GM19463 (cell line): ENCODE measurements at regions not wholly inside any gene's neighbourhood (a gene's known extent, or its start where the extent isn't known, plus 50 kb on each side); places are given as distances from the start of the nearest gene placed in this dataset.
"Not testable (repeated sequence)": the region's sequence is repeated elsewhere in the genome, so short reads cannot be mapped to it uniquely, and the experiment has no call there.

Experiments used
- ATAC-seq: cut with Tn5 transposase; IDR thresholded peaks from one replicate; pipeline ENCODE4 v1.9.1; 2021; ENCODE audit warnings: mild to moderate bottlenecking, moderate library complexity; ENCODE audit not compliant: unreplicated experiment

- ATAC-seq: no peak
Observed at GRCh38 chr3:110293660-110294059, 778.0 kb upstream of the NECTIN3 start.

GRCh38 chr3:110296885-110297284, 774.7 kb upstream of the NECTIN3 start:
- ATAC-seq: no peak

- ATAC-seq: no peak
Observed at GRCh38 chr3:110301781-110302180, 769.8 kb upstream of the NECTIN3 start.

GRCh38 chr3:110307065-110307809, 764.4 kb upstream of the NECTIN3 start:
- ATAC-seq: no peak

GRCh38 chr3:110311541-110311940, 760.1 kb upstream of the NECTIN3 start:
- no peak for ATAC-seq

GRCh38 chr3:110314512-110315114, 757.0 kb upstream of the NECTIN3 start:
- peak; percentile 92 for ATAC-seq

GRCh38 chr3:110318108-110318507, 753.5 kb upstream of the NECTIN3 start:
- no peak for ATAC-seq

- ATAC-seq: no peak
Observed at GRCh38 chr3:110323349-110323748, 748.3 kb upstream of the NECTIN3 start.

GRCh38 chr3:110324171-110324705, 747.4 kb upstream of the NECTIN3 start:
- no peak for ATAC-seq

GRCh38 chr3:110327870-110328269, 743.7 kb upstream of the NECTIN3 start:
- ATAC-seq: no peak

- ATAC-seq: not testable (repeated sequence)
Observed at GRCh38 chr3:110331562-110331961, 740.1 kb upstream of the NECTIN3 start.

- ATAC-seq: no peak
Observed at GRCh38 chr3:110332629-110333028, 739.0 kb upstream of the NECTIN3 start.

- ATAC-seq: no peak
Observed at GRCh38 chr3:110341047-110341446, 730.6 kb upstream of the NECTIN3 start.

- no peak for ATAC-seq
Observed at GRCh38 chr3:110343376-110343775, 728.2 kb upstream of the NECTIN3 start.

GRCh38 chr3:110343945-110344344, 727.7 kb upstream of the NECTIN3 start:
- peak; percentile 91 for ATAC-seq

GRCh38 chr3:110344487-110344886, 727.1 kb upstream of the NECTIN3 start:
- no peak for ATAC-seq

- peak; percentile 34 for ATAC-seq
Observed at GRCh38 chr3:110344897-110345767, 726.5 kb upstream of the NECTIN3 start.

- ATAC-seq: no peak
Observed at GRCh38 chr3:110349295-110349694, 722.3 kb upstream of the NECTIN3 start.

GRCh38 chr3:110352841-110353604, 718.6 kb upstream of the NECTIN3 start:
- ATAC-seq: no peak

- no peak for ATAC-seq
Observed at GRCh38 chr3:110362751-110363150, 708.9 kb upstream of the NECTIN3 start.

GRCh38 chr3:110367289-110367688, 704.3 kb upstream of the NECTIN3 start:
- ATAC-seq: not testable (repeated sequence)
